H9 (cell line): ENCODE measurements at regions not wholly inside any gene's neighbourhood (a gene's known extent, or its start where the extent isn't known, plus 50 kb on each side); places are given as distances from the start of the nearest gene placed in this dataset.

Experiments
- DNase-seq: peaks from one replicate; pipeline ENCODE4 v3.0.0-alpha.2; 2017
- H2AFZ ChIP-seq: one replicate; pipeline ENCODE4 v1.6.1; 2013; ENCODE audit warnings: mild to moderate bottlenecking, low read length, control low read depth, moderate library complexity
- H2AK5ac ChIP-seq: 2 replicates; pipeline ENCODE4 v1.6.1; 2013; ENCODE audit warnings: low read length, control low read depth, mixed read lengths; ENCODE audit not compliant: insufficient read length
- H2BK120ac ChIP-seq: one replicate; pipeline ENCODE4 v1.6.1; 2013; ENCODE audit warnings: low read depth, mild to moderate bottlenecking, low read length, control low read depth, inconsistent platforms; ENCODE audit not compliant: poor library complexity, severe bottlenecking
- H2BK12ac ChIP-seq: 2 replicates; pipeline ENCODE4 v1.6.1; 2013; ENCODE audit warnings: low read length, control low read depth, mixed read lengths, low read depth; ENCODE audit not compliant: insufficient read length
- H2BK15ac ChIP-seq: 2 replicates; pipeline ENCODE4 v1.6.1; 2013; ENCODE audit warnings: low read depth, low read length, control low read depth
- H2BK20ac ChIP-seq: one replicate; pipeline ENCODE4 v1.6.1; 2013; ENCODE audit warnings: low read depth, mild to moderate bottlenecking, low read length, control low read depth, inconsistent platforms; ENCODE audit not compliant: poor library complexity, severe bottlenecking
- H2BK5ac ChIP-seq: 2 replicates; pipeline ENCODE4 v1.6.1; 2013; ENCODE audit warnings: low read length, control low read depth, mixed read lengths; ENCODE audit not compliant: insufficient read length
- H3K14ac ChIP-seq: 2 replicates; pipeline ENCODE4 v1.6.1; 2013; ENCODE audit warnings: low read length, control low read depth; ENCODE audit not compliant: insufficient read depth
- H3K18ac ChIP-seq: 2 replicates; pipeline ENCODE4 v1.6.1; 2013; ENCODE audit warnings: low read depth, mild to moderate bottlenecking, mixed read lengths, low read length, control low read depth; ENCODE audit not compliant: insufficient read length
- H3K23ac ChIP-seq: 2 replicates; pipeline ENCODE4 v1.6.1; 2013; ENCODE audit warnings: low read length, control low read depth, mixed read lengths, low read depth; ENCODE audit not compliant: insufficient read length
- H3K23me2 ChIP-seq: 2 replicates; pipeline ENCODE4 v1.6.1; 2013; ENCODE audit warnings: low read depth, mild to moderate bottlenecking, mixed read lengths, low read length, control low read depth; ENCODE audit not compliant: insufficient read length, poor library complexity, severe bottlenecking
- H3K27ac ChIP-seq: 2 replicates; pipeline ENCODE4 v1.5.1; 2013; ENCODE audit warnings: low read length, control low read depth, mixed read lengths, low read depth; ENCODE audit not compliant: insufficient read length
- H3K27me3 ChIP-seq: 2 replicates; pipeline ENCODE4 v1.6.1; 2013; ENCODE audit warnings: low read length, control low read depth, inconsistent platforms; ENCODE audit not compliant: insufficient read depth
- H3K4ac ChIP-seq: 2 replicates; pipeline ENCODE4 v1.6.1; 2013; ENCODE audit warnings: low read depth, mild to moderate bottlenecking, control low read depth, inconsistent platforms, low read length, moderate library complexity
- H3K4me1 ChIP-seq: 2 replicates; pipeline ENCODE4 v1.6.1; 2013; ENCODE audit warnings: low read length, control low read depth, inconsistent platforms; ENCODE audit not compliant: insufficient read depth
- H3K4me2 ChIP-seq: 2 replicates; pipeline ENCODE4 v1.6.1; 2013; ENCODE audit warnings: low read length, control low read depth, mixed read lengths; ENCODE audit not compliant: insufficient read length, insufficient read depth
- H3K56ac ChIP-seq: 2 replicates; pipeline ENCODE4 v1.6.1; 2013; ENCODE audit warnings: low read depth, mild to moderate bottlenecking, mixed read lengths, low read length, control low read depth; ENCODE audit not compliant: insufficient read length
- H3K79me1 ChIP-seq: 2 replicates; pipeline ENCODE4 v1.6.1; 2013; ENCODE audit warnings: low read depth, mild to moderate bottlenecking, moderate library complexity, low read length, control low read depth, inconsistent platforms; ENCODE audit not compliant: insufficient read depth, poor library complexity, severe bottlenecking
- H3K79me2 ChIP-seq: 2 replicates; pipeline ENCODE4 v1.6.1; 2013; ENCODE audit warnings: low read length, control low read depth, inconsistent platforms; ENCODE audit not compliant: insufficient read depth
- H3K9ac ChIP-seq: 2 replicates; pipeline ENCODE4 v1.6.1; 2013; ENCODE audit warnings: low read length, control low read depth, mixed read lengths; ENCODE audit not compliant: insufficient read length; ENCODE audit errors: extremely low read depth
- H3K9me3 ChIP-seq: one replicate; pipeline ENCODE4 v1.6.1; 2013; ENCODE audit warnings: low read depth, low read length, inconsistent platforms; ENCODE audit not compliant: control insufficient read depth
- H3T11ph ChIP-seq: one replicate; pipeline ENCODE4 v1.6.1; 2013; ENCODE audit warnings: mild to moderate bottlenecking, low read length, control low read depth, inconsistent platforms
- H4K20me1 ChIP-seq: one replicate; pipeline ENCODE4 v1.6.1; 2013; ENCODE audit not compliant: control insufficient read depth, insufficient read length, insufficient read depth
- H4K5ac ChIP-seq: 2 replicates; pipeline ENCODE4 v1.6.1; 2013; ENCODE audit warnings: low read depth, mild to moderate bottlenecking, mixed read lengths, low read length, control low read depth; ENCODE audit not compliant: insufficient read length
- H4K8ac ChIP-seq: replicated peaks from 2 replicates; pipeline ENCODE4 v1.6.1; 2013; ENCODE audit warnings: low read length, control low read depth, mixed read lengths, low read depth; ENCODE audit not compliant: insufficient read length
- H4K91ac ChIP-seq: 2 replicates; pipeline ENCODE4 v1.6.1; 2013; ENCODE audit warnings: low read depth, mild to moderate bottlenecking, moderate library complexity, mixed read lengths, low read length, control low read depth; ENCODE audit not compliant: insufficient read length
- H3K27ac Mint-ChIP-seq, 3 experiments: 2 replicates in 2 of 3; 3 replicates in 1 of 3; pipeline ENCODE4 v1.8.0; 2020 to 2021; ENCODE audit warnings: mixed read lengths in 3 of 3, mild to moderate bottlenecking in 1 of 3, moderate library complexity in 1 of 3
- H3K27me3 Mint-ChIP-seq: 2 replicates; pipeline ENCODE4 v1.8.0; 2021; ENCODE audit warnings: low read depth, mild to moderate bottlenecking, moderate library complexity, mixed read lengths
- H3K36me3 Mint-ChIP-seq, 3 experiments: 2 replicates in 2 of 3; 3 replicates in 1 of 3; pipeline ENCODE4 v1.8.0; 2020 to 2021; ENCODE audit warnings: low read depth in 3 of 3, mixed read lengths in 3 of 3; ENCODE audit not compliant: insufficient read depth in 1 of 3
- H3K4me1 Mint-ChIP-seq, 2 experiments: 2 replicates each; pipeline ENCODE4 v1.8.0; 2020; ENCODE audit warnings: mixed read lengths in 2 of 2
- H3K4me3 Mint-ChIP-seq, 2 experiments: 2 replicates in 1 of 2; 3 replicates in 1 of 2; pipeline ENCODE4 v1.8.0; 2020 to 2021; ENCODE audit warnings: mild to moderate bottlenecking in 2 of 2, mixed read lengths in 2 of 2, moderate library complexity in 1 of 2
- H3K9me3 Mint-ChIP-seq, 2 experiments: 2 replicates in 1 of 2; 3 replicates in 1 of 2; pipeline ENCODE4 v1.8.0; 2020; ENCODE audit warnings: mild to moderate bottlenecking in 2 of 2, mixed read lengths in 2 of 2, moderate library complexity in 1 of 2
- WGBS: extraction: QIAGEN DNeasy Blood & Tissue Kit; methylation state at CpG from one replicate; pipeline ENCODE4 v1.1.7; 2013; ENCODE audit warnings: missing lambda C conversion rate, low lambda C conversion rate, mixed read lengths; ENCODE audit not compliant: insufficient read length; ENCODE audit errors: extremely low coverage; 5-methylcytosine and 5-hydroxymethylcytosine counted together
- TF ChIP-seq, protein P1 (sequence below): fragments of 200-600 bp; sonication (generic); conservative IDR thresholded peaks from 3 replicates; pipeline ENCODE4 v1.8.0; 2021; ENCODE audit warnings: antibody characterized with exemption, mild to moderate bottlenecking

DNA sequence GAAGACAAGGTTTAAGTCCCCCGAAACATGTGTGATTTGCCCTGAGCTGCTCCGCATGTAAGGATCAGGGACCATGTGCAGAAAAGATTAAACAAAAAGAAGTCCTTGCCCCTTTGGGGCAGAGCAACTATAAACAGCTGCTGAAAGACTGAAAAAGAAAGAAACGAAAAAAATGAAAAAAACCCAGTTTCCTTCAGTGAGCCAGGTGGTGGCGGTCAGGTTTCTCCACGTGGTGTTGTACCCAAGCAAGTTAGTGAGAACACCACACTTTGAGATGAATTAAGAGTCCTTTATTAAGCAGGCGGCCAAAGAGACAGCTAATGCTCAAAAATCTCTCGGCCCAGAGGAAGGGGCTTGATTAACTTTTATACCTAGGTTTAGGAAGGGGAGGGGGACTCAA is 404.9 kb upstream of the SYT4 start:
- no peak overlapping the region for H3K23ac ChIP-seq
- no peak overlapping the region for H2AFZ ChIP-seq
- Mint-ChIP-seq H3K4me3 (no peak overlapping the region), H3K4me1 (peaks cover 25 to 26% of the 10 kb centered on the region in 2 experiments), H3K36me3 (no peaks in the 10 kb centered on the region; a peak in 1 of 7 replicates), H3K27ac (no peak overlapping the region; a peak in 2 of 7 replicates), H3K27me3 (no peaks in the 10 kb centered on the region; the same call in 1 of the 2 replicates), H3K9me3 (no peaks in the 10 kb centered on the region)
- H3K9me3 ChIP-seq: no peaks in the 10 kb centered on the region
- no peaks in the 10 kb centered on the region for H3K23me2 ChIP-seq
- no peak overlapping the region for H3K4me2 ChIP-seq
- H4K8ac ChIP-seq: no peak overlapping the region
- H2BK5ac ChIP-seq: no peak overlapping the region
- DNase-seq: no peak
- H3K27ac ChIP-seq: no peak overlapping the region
- H2BK120ac ChIP-seq: no peak overlapping the region
- no peak overlapping the region for H2AK5ac ChIP-seq
- H2BK12ac ChIP-seq: no peak overlapping the region
- H4K20me1 ChIP-seq: no peaks in the 10 kb centered on the region
- no peak overlapping the region for H3K18ac ChIP-seq
- TF ChIP-seq, protein P1, sequence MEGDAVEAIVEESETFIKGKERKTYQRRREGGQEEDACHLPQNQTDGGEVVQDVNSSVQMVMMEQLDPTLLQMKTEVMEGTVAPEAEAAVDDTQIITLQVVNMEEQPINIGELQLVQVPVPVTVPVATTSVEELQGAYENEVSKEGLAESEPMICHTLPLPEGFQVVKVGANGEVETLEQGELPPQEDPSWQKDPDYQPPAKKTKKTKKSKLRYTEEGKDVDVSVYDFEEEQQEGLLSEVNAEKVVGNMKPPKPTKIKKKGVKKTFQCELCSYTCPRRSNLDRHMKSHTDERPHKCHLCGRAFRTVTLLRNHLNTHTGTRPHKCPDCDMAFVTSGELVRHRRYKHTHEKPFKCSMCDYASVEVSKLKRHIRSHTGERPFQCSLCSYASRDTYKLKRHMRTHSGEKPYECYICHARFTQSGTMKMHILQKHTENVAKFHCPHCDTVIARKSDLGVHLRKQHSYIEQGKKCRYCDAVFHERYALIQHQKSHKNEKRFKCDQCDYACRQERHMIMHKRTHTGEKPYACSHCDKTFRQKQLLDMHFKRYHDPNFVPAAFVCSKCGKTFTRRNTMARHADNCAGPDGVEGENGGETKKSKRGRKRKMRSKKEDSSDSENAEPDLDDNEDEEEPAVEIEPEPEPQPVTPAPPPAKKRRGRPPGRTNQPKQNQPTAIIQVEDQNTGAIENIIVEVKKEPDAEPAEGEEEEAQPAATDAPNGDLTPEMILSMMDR: no peak
- H3K27me3 ChIP-seq: no peaks in the 10 kb centered on the region
- H2BK15ac ChIP-seq: no peak overlapping the region
- no peaks in the 10 kb centered on the region for H3K79me2 ChIP-seq
- H3K56ac ChIP-seq: no peak overlapping the region
- H3T11ph ChIP-seq: no peak overlapping the region
- no peak overlapping the region for H3K14ac ChIP-seq
- peaks cover 6% of the 10 kb centered on the region; the same call in 1 of the 2 replicates for H3K4me1 ChIP-seq
- H3K9ac ChIP-seq: no peak overlapping the region
- H2BK20ac ChIP-seq: no peak overlapping the region
- WGBS: no CpG with 5 or more reads among the region's 7 CpGs
- H3K4ac ChIP-seq: no peak overlapping the region
- H3K79me1 ChIP-seq: no peaks in the 10 kb centered on the region
- no peak overlapping the region for H4K91ac ChIP-seq
- H4K5ac ChIP-seq: no peak overlapping the region
